ENCODE measurements at regions not wholly inside any gene's neighbourhood (a gene's known extent, or its start where the extent isn't known, plus 50 kb on each side); places are given as distances from the start of the nearest gene placed in this dataset.
"Not testable (repeated sequence)": the region's sequence is repeated elsewhere in the genome, so short reads cannot be mapped to it uniquely, and the experiment has no call there.

DNA sequence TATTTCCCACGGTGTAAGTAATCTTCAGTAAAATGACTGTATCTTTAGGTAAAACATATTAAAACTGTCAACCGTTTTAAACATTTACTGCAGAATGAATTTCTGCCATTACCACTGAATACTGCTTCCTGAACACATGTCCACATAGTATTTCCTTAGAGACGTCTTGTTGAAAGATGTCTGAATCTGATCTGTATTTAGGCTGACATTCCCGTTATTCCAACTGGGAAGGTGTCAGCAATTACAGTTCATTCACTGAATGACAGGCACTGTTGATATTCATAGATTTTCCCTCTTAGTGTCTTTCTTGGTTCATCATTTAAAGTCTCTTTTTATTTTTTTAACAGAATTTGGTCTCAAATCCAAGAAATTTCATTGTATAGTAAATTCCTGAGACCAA lies 544.5 kb upstream of the CHD1 start:
- intact Hi-C loops (cut with DNase I; ENCODE audit: low total_unique reads); DNase-seq; H3K4me3 ChIP-seq; H3K4me1 ChIP-seq; H3K36me3 ChIP-seq; H3K9me3 ChIP-seq; H3K27me3 ChIP-seq; H3K27ac ChIP-seq: not testable (repeated sequence)

GRCh38 chr5:99471726-99472125 lies 542.9 kb upstream of the CHD1 start:
- intact Hi-C loops (cut with DNase I; ENCODE audit: low total_unique reads); H3K36me3 ChIP-seq: not testable (repeated sequence)

DNA sequence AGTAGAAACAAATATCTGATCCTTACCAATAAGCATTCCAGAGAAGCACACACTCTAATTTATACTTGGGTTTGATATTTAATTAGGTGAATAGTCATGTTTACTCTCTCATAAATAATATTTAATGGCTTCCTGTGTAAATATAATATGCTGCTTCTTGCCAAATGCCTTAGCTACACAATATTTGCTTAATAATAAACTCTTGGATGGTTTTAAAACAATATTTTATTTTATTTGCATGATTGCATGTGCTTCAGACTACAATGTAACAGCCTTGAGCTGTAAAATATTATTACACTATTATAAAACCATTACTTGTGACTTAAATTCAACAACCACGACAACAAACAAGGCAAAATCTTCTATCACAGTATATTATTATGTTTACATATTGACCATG lies 542.4 kb upstream of the CHD1 start:
- intact Hi-C loops (cut with DNase I; ENCODE audit: low total_unique reads); H3K4me3 ChIP-seq; H3K9me3 ChIP-seq; H3K4me1 ChIP-seq; H3K36me3 ChIP-seq; H3K27me3 ChIP-seq; DNase-seq; H3K27ac ChIP-seq: not testable (repeated sequence)

More at GRCh38 chr5:99471726-99472125, 542.9 kb upstream of the CHD1 start:
- H3K27me3 ChIP-seq, H3K4me1 ChIP-seq, H3K27ac ChIP-seq, DNase-seq, H3K9me3 ChIP-seq, H3K4me3 ChIP-seq: not testable (repeated sequence)

DNA sequence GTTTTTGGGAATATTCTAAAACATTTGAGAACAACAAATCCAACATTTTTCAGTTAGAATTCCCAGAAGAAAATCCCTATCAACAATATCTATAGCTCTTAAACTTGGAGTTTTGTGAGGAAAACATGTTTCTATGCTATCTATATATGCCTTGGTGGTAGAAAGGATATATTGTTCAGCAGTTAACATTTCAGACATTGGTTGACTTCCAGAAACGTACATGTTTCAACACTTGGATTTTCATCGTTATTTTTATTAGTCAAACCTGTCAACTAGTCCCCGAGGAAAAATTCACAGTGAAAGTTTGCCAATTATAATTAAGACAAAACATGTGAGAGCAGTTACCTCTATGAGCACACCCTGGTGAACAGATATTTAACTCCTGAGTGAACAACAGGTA lies 541.8 kb upstream of the CHD1 start:
- intact Hi-C loops (cut with DNase I; ENCODE audit: low total_unique reads); H3K9me3 ChIP-seq: not testable (repeated sequence)

GRCh38 chr5:99460701-99461100 lies 531.9 kb upstream of the CHD1 start:
- Histone ChIP-seq H3K27me3 (no peaks in the 10 kb centered on the region), H3K4me3 (no peak overlapping the region), H3K4me1 (no peaks in the 10 kb centered on the region), H3K36me3 (no peaks in the 10 kb centered on the region), H3K9me3 (no peaks in the 10 kb centered on the region), H3K27ac (no peak overlapping the region)
- intact Hi-C loops (cut with DNase I; ENCODE audit: low total_unique reads): no loop called here
- TF ChIP-seq POLR2A (IDR thresholded peaks at IDR 0.05) (no peak), CTCF (IDR thresholded peaks at IDR 0.05) (no peak)
- no peak for DNase-seq

More for the DNA sequence above, 541.8 kb upstream of the CHD1 start:
- not testable (repeated sequence) for H3K4me1 ChIP-seq, H3K36me3 ChIP-seq, H3K4me3 ChIP-seq, DNase-seq, H3K27ac ChIP-seq, H3K27me3 ChIP-seq

- no peak for DNase-seq
- Histone ChIP-seq H3K27me3 (no peaks in the 10 kb centered on the region), H3K4me3 (no peak overlapping the region), H3K4me1 (no peaks in the 10 kb centered on the region), H3K9me3 (no peaks in the 10 kb centered on the region), H3K27ac (no peak overlapping the region), H3K36me3 (peaks cover 0 to 3% of the 10 kb centered on the region in 2 donors)
- TF ChIP-seq CTCF (IDR thresholded peaks at IDR 0.05) (no peak), POLR2A (IDR thresholded peaks at IDR 0.05) (no peak)
- intact Hi-C loops (cut with DNase I; ENCODE audit: low total_unique reads): no loop called here
Measured at GRCh38 chr5:99453196-99453595, 524.4 kb upstream of the CHD1 start.

DNA sequence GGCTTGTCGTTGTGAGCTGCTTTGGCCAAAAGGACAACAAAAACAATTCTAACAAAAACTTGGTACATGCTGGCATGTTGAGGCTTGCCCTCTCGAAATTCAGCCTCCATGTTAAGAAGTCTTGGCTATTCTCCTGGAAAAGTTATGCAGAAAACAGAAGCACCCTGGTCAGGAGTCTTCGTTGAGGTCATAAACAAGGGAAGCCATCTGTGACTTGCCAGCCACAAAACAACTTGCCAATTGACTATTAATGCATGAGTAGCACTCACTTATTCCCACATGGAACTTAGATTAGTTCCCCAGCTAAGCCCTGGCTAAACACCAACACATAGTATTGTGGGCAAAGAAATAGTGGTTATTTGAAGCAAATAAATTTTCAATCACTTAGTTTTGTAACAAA lies 521.0 kb upstream of the CHD1 start:
- no peaks in the 10 kb centered on the region for H3K27me3 ChIP-seq
- intact Hi-C loops (cut with DNase I; ENCODE audit: low total_unique reads): no loop called here
- no peak overlapping the region for H3K4me3 ChIP-seq
- no peaks in the 10 kb centered on the region for H3K9me3 ChIP-seq
- TF ChIP-seq CTCF (IDR thresholded peaks at IDR 0.05): no peak
- H3K36me3 ChIP-seq: peaks cover 0 to 3% of the 10 kb centered on the region in 2 donors
- H3K27ac ChIP-seq: no peak overlapping the region
- H3K4me1 ChIP-seq: no peaks in the 10 kb centered on the region
- DNase-seq: no peak
